IMR-90 (cell line): ENCODE measurements at regions not wholly inside any gene's neighbourhood (a gene's known extent, or its start where the extent isn't known, plus 50 kb on each side); places are given as distances from the start of the nearest gene placed in this dataset.
A peak's percentile ranks its signal among the peaks of the same experiment; 100 is the strongest.

Source experiments
- ATAC-seq: fragments of 200-7000 bp; cut with Tn5 transposase; 2 replicates; pipeline ENCODE4 v1.9.1; 2020; ENCODE audit warnings: low read depth, mild to moderate bottlenecking, moderate library complexity
- BruUV-seq: library from RNA; stranded (reverse); fragments of 400-500 nt; replicated peaks from 2 replicates; lab custom pipeline; 2021; lab: Mats Ljungman, UMichigan
- CTCF ChIA-PET: fragments of 300-600 bp; formaldehyde crosslinking; extraction: SDS; loops from one replicate; lab custom pipeline; 2021; ENCODE audit warnings: antibody characterized with exemption; lab: Yijun Ruan, JAX
- POLR2A ChIA-PET: fragments of 300-600 bp; sonication (Branson Sonifier 250); formaldehyde crosslinking; loops from one replicate; lab custom pipeline; 2022; ENCODE audit warnings: antibody characterized with exemption; ENCODE audit not compliant: unreplicated experiment; lab: Charles Lee
- DNase-seq: peaks from one replicate; pipeline ENCODE4 v3.0.0; 2013
- H2AFZ ChIP-seq: replicated peaks from 2 replicates; pipeline ENCODE3; 2013; ENCODE audit warnings: low read length, mild to moderate bottlenecking; ENCODE audit not compliant: poor library complexity
- H2AK5ac ChIP-seq: 2 replicates; pipeline ENCODE4 v1.6.1; 2013; ENCODE audit warnings: low read depth, low read length, inconsistent platforms
- H2AK9ac ChIP-seq: replicated peaks from 2 replicates; pipeline ENCODE3; 2013; ENCODE audit warnings: mild to moderate bottlenecking, low read depth, low read length, moderate library complexity; ENCODE audit not compliant: poor library complexity
- H2BK120ac ChIP-seq: 2 replicates; pipeline ENCODE4 v1.6.1; 2013; ENCODE audit warnings: low read depth, low read length, inconsistent platforms
- H2BK15ac ChIP-seq: 3 replicates; pipeline ENCODE4 v1.6.1; 2013; ENCODE audit warnings: low read depth, low read length, inconsistent platforms
- H2BK20ac ChIP-seq: 2 replicates; pipeline ENCODE4 v1.6.1; 2013; ENCODE audit warnings: low read depth, mild to moderate bottlenecking, inconsistent platforms, low read length, moderate library complexity
- H2BK5ac ChIP-seq: 2 replicates; pipeline ENCODE4 v1.6.1; 2013; ENCODE audit warnings: mild to moderate bottlenecking, low read depth, low read length, inconsistent platforms; ENCODE audit not compliant: poor library complexity, severe bottlenecking
- H3K14ac ChIP-seq: replicated peaks from 2 replicates; pipeline ENCODE4 v1.6.1; 2013; ENCODE audit warnings: low read depth, low read length, inconsistent platforms
- H3K18ac ChIP-seq: 2 replicates; pipeline ENCODE4 v1.6.1; 2013; ENCODE audit warnings: low read depth, low read length, control low read depth
- H3K23ac ChIP-seq: 2 replicates; pipeline ENCODE4 v1.6.1; 2013; ENCODE audit warnings: low read depth, low read length, inconsistent platforms
- H3K27ac ChIP-seq: 2 replicates; pipeline ENCODE4 v1.5.1; 2013; ENCODE audit warnings: mild to moderate bottlenecking, control low read depth, low read length; ENCODE audit not compliant: insufficient read depth
- H3K27me3 ChIP-seq: 2 replicates; pipeline ENCODE4 v1.6.1; 2013; ENCODE audit warnings: low read length; ENCODE audit not compliant: control insufficient read depth, insufficient read depth
- H3K36me3 ChIP-seq: 2 replicates; pipeline ENCODE4 v1.6.1; 2013; ENCODE audit warnings: low read length, mixed read lengths; ENCODE audit not compliant: control insufficient read depth, insufficient read depth
- H3K4ac ChIP-seq: 2 replicates; pipeline ENCODE4 v1.6.1; 2013; ENCODE audit warnings: low read depth, low read length, inconsistent platforms
- H3K4me1 ChIP-seq: 2 replicates; pipeline ENCODE4 v1.6.1; 2013; ENCODE audit warnings: low read length, mixed read lengths; ENCODE audit not compliant: control insufficient read depth, insufficient read depth
- H3K4me2 ChIP-seq: 2 replicates; pipeline ENCODE4 v1.6.1; 2013; ENCODE audit warnings: low read depth, mild to moderate bottlenecking, control low read depth, low read length, moderate library complexity
- H3K4me3 ChIP-seq: 2 replicates; pipeline ENCODE4 v1.5.1; 2013; ENCODE audit warnings: low read depth, mild to moderate bottlenecking, control low read depth, low read length, moderate library complexity; ENCODE audit not compliant: insufficient read depth
- H3K56ac ChIP-seq: 2 replicates; pipeline ENCODE4 v1.6.1; 2013; ENCODE audit warnings: low read length, inconsistent platforms; ENCODE audit not compliant: insufficient read depth; ENCODE audit errors: extremely low read depth
- H3K79me1 ChIP-seq, 2 experiments: 2 replicates each; pipeline ENCODE4 v1.6.1; 2013; ENCODE audit warnings: low read length in 2 of 2, inconsistent platforms in 1 of 2, low read depth in 1 of 2
- H3K9ac ChIP-seq: 2 replicates; pipeline ENCODE4 v1.6.1; 2013; ENCODE audit warnings: low read depth, low read length, control low read depth
- H3K9me1 ChIP-seq: 2 replicates; pipeline ENCODE4 v1.6.1; 2013; ENCODE audit warnings: low read length, inconsistent platforms; ENCODE audit not compliant: insufficient read depth
- H3K9me3 ChIP-seq: 2 replicates; pipeline ENCODE4 v1.6.1; 2013; ENCODE audit warnings: low read length; ENCODE audit not compliant: control insufficient read depth, insufficient read depth
- H4K20me1 ChIP-seq: 2 replicates; pipeline ENCODE4 v1.6.1; 2013; ENCODE audit warnings: low read length, inconsistent platforms; ENCODE audit not compliant: insufficient read depth
- H4K5ac ChIP-seq: 2 replicates; pipeline ENCODE4 v1.6.1; 2013; ENCODE audit warnings: mild to moderate bottlenecking, low read depth, low read length, control low read depth
- H4K8ac ChIP-seq, 2 experiments: 2 replicates each; pipeline ENCODE4 v1.6.1; 2013; ENCODE audit warnings: low read depth in 2 of 2, low read length in 2 of 2, control low read depth in 1 of 2, inconsistent platforms in 1 of 2
- H4K91ac ChIP-seq: 2 replicates; pipeline ENCODE4 v1.6.1; 2013; ENCODE audit warnings: low read depth, low read length, inconsistent platforms; ENCODE audit not compliant: insufficient read depth
- BHLHE40 ChIP-seq: fragments of 150-350 bp; IDR thresholded peaks from 2 replicates; pipeline ENCODE4 v1.6.1; 2016; ENCODE audit warnings: mild to moderate bottlenecking, low read depth, low read length
- CEBPB ChIP-seq: IDR thresholded peaks from 2 replicates; pipeline ENCODE4 v1.6.1; 2012; ENCODE audit warnings: low read depth, low read length, improper control_type of control experiment
- CHD1 ChIP-seq: IDR thresholded peaks from 2 replicates; pipeline ENCODE4 v1.6.1; 2012; ENCODE audit warnings: low read depth, low read length, improper control_type of control experiment
- CTCF ChIP-seq: conservative IDR thresholded peaks from 2 replicates; pipeline ENCODE4 v1.5.1; 2012; ENCODE audit warnings: mild to moderate bottlenecking, low read depth, low read length, improper control_type of control experiment
- ELK1 ChIP-seq: fragments of 150-350 bp; IDR thresholded peaks from 2 replicates; pipeline ENCODE4 v1.6.1; 2016; ENCODE audit warnings: low read depth, mild to moderate bottlenecking, low read length, moderate library complexity, borderline replicate concordance
- FOS ChIP-seq: fragments of 150-350 bp; IDR thresholded peaks from 2 replicates; pipeline ENCODE4 v1.6.1; 2016; ENCODE audit warnings: low read depth, low read length
- MAFK ChIP-seq: IDR thresholded peaks from 2 replicates; pipeline ENCODE4 v1.6.1; 2012; ENCODE audit warnings: low read depth, low read length, improper control_type of control experiment
- MAZ ChIP-seq: IDR thresholded peaks from 2 replicates; pipeline ENCODE4 v1.6.1; 2012; ENCODE audit warnings: low read depth, mild to moderate bottlenecking, low read length, improper control_type of control experiment, moderate library complexity, borderline replicate concordance
- MXI1 ChIP-seq: IDR thresholded peaks from 2 replicates; pipeline ENCODE4 v1.6.1; 2012; ENCODE audit warnings: low read depth, mild to moderate bottlenecking, low read length, moderate library complexity, borderline replicate concordance
- NFE2L2 ChIP-seq: fragments of 150-350 bp; IDR thresholded peaks from 2 replicates; pipeline ENCODE4 v1.6.1; 2016; ENCODE audit warnings: low read depth, mild to moderate bottlenecking, low read length
- POLR2A ChIP-seq: IDR thresholded peaks from 2 replicates; pipeline ENCODE4 v1.6.1; 2012; ENCODE audit warnings: mild to moderate bottlenecking, low read depth, low read length
- RAD21 ChIP-seq: IDR thresholded peaks from 2 replicates; pipeline ENCODE4 v1.6.1; 2012; ENCODE audit warnings: low read length, improper control_type of control experiment
- RCOR1 ChIP-seq: IDR thresholded peaks from 2 replicates; pipeline ENCODE4 v1.6.1; 2012; ENCODE audit warnings: mild to moderate bottlenecking, low read length, improper control_type of control experiment; ENCODE audit not compliant: insufficient replicate concordance
- RFX5 ChIP-seq: IDR thresholded peaks from 2 replicates; pipeline ENCODE4 v1.8.0; 2012; ENCODE audit warnings: low read depth, mild to moderate bottlenecking, low read length, moderate library complexity
- SMC3 ChIP-seq: fragments of 150-350 bp; IDR thresholded peaks from 2 replicates; pipeline ENCODE4 v1.6.1; 2016; ENCODE audit warnings: low read depth, mild to moderate bottlenecking, antibody characterized with exemption, low read length, moderate library complexity
- WGBS, 2 experiments: methylation state at CpG; one replicate each; pipeline versions ENCODE4 v1.1.5 to v1.1.7; 2013; ENCODE audit warnings: missing lambda C conversion rate in 2 of 2; ENCODE audit not compliant: insufficient read length in 1 of 2; ENCODE audit errors: extremely low coverage in 2 of 2; 5-methylcytosine and 5-hydroxymethylcytosine counted together
- dilution Hi-C: fragments of 300-500 bp; cut with HindIII; formaldehyde crosslinking; loops from one replicate; pipeline ENCODE4 v1.14.3; 2018; ENCODE audit warnings: low sequenced_read_pairs; ENCODE audit not compliant: unreplicated experiment
- in situ Hi-C: fragments of 300-500 bp; cut with MboI; formaldehyde crosslinking; loops from 3 replicates; pipeline ENCODE4 v1.14.3; 2019; ENCODE audit warnings: low sequenced_read_pairs, inconsistent platforms, mixed read lengths
- intact Hi-C: fragments of 100-400 bp; cut with micrococcal nuclease; formaldehyde crosslinking; loops from 2 replicates; pipeline ENCODE4 v1.10.0; 2022
- TF ChIP-seq, protein P1 (sequence below): fragments of 150-350 bp; IDR thresholded peaks from 2 replicates; pipeline ENCODE4 v1.6.1; 2017; ENCODE audit warnings: mild to moderate bottlenecking, antibody characterized with exemption, low read length, low read depth

DNA sequence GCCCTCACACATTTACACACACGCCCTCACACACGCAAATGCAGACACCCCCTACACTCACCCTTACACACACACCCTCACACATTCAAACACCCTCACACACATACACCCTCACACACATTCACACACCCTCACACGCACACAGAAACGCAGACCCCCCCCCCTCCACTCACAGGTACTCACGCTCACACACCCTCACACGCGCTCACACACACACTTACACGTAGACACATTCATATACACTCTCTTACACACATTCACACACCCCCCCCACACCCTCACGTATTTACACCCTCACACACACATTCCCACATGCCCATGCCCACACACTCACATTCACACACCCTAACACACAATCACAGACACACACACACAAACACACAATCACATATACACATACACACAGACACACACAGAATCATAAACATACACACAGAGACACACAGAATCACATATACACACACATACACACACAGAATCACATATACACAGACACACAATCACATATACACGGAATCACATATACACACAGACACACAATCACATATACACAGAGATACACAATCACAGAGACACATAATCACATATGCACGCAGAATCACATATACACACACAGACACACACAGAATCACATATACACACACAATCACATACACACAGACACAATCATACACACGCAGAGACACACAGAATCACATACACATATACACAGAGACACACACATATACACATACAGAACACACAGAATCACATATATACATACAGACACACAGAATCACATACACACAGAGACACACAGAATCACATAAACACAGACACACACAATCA is 250.1 kb upstream of the RPL38 start:
- ChIA-PET POLR2A (no interaction called here), CTCF (no interaction called here)
- Histone ChIP-seq H4K20me1 (no peaks in the 10 kb centered on the region), H3K4me3 (no peak overlapping the region), H2BK5ac (peak overlapping the region; percentile 58), H3K4me1 (no peaks in the 10 kb centered on the region), H4K8ac (no peak overlapping the region), H3K27ac (no peak overlapping the region), H4K91ac (no peak overlapping the region), H3K4ac (no peak overlapping the region), H3K9ac (no peak overlapping the region), H2BK15ac (no peak overlapping the region), H3K27me3 (no peaks in the 10 kb centered on the region), H4K5ac (no peak overlapping the region), H3K9me3 (peaks cover 42% of the 10 kb centered on the region), H2BK20ac (no peak overlapping the region), H3K14ac (no peak overlapping the region), H3K23ac (no peak overlapping the region), H2AFZ (no peak overlapping the region), H2BK120ac (no peak overlapping the region), H3K36me3 (no peaks in the 10 kb centered on the region), H2AK5ac (no peak overlapping the region), H3K79me1 (no peaks in the 10 kb centered on the region), H2AK9ac (no peak overlapping the region), H3K18ac (no peak overlapping the region), H3K9me1 (no peaks in the 10 kb centered on the region), H3K4me2 (no peak overlapping the region), H3K56ac (no peak overlapping the region)
- intact Hi-C loops (no loop called here), dilution Hi-C loops (no loop called here), in situ Hi-C loops (loop anchor here (25.0 kb wide), 1 partner anchor 159 kb away; no protein-coding TSS in a partner anchor)
- TF ChIP-seq POLR2A (no peak), BHLHE40 (no peak), CHD1 (no peak), ELK1 (no peak), RAD21 (no peak), MAFK (no peak), FOS (no peak), NFE2L2 (no peak), CTCF (no peak), RCOR1 (no peak), RFX5 (no peak), CEBPB (no peak), MXI1 (no peak), SMC3 (no peak), MAZ (no peak)
- TF ChIP-seq, protein P1, sequence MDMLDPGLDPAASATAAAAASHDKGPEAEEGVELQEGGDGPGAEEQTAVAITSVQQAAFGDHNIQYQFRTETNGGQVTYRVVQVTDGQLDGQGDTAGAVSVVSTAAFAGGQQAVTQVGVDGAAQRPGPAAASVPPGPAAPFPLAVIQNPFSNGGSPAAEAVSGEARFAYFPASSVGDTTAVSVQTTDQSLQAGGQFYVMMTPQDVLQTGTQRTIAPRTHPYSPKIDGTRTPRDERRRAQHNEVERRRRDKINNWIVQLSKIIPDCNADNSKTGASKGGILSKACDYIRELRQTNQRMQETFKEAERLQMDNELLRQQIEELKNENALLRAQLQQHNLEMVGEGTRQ, result no peak
- WGBS, 2 experiments, result 62 to 100% methylated on average over 1 to 8 of the region's 12 CpGs
- DNase-seq (no peak), ATAC-seq (no peak)
- no TSS peak for BruUV-seq
